Adrenal gland (tissue), 9 donors: ENCODE measurements at regions not wholly inside any gene's neighbourhood (a gene's known extent, or its start where the extent isn't known, plus 50 kb on each side); places are given as distances from the start of the nearest gene placed in this dataset.

Experiments
- DNase-seq, 7 donors: peaks; one replicate each; pipeline ENCODE4 v3.0.0-alpha.2; 2019 to 2020
- H3K27ac ChIP-seq, 5 donors: fragments of 200-600 bp; sonication (generic) in 4 of 5; 1 replicate in 3 of 5; 2 replicates in 2 of 5; pipeline versions ENCODE4 v1.5.1 to v1.8.0; 2016 to 2020; ENCODE audit warnings: mild to moderate bottlenecking in 1 of 5
- H3K27me3 ChIP-seq: fragments of 200-600 bp; 2 replicates; pipeline ENCODE4 v1.8.0; 2021
- H3K36me3 ChIP-seq, 2 donors: fragments of 200-600 bp; replicated peaks in 1 of 2; 1 replicate in 1 of 2; 2 replicates in 1 of 2; pipeline versions ENCODE4 v1.5.1 to v1.8.0; 2018 to 2022
- H3K4me1 ChIP-seq, 2 donors: fragments of 200-600 bp; replicated peaks in 1 of 2; 1 replicate in 1 of 2; 2 replicates in 1 of 2; pipeline versions ENCODE4 v1.5.1 to v1.8.0; 2018 to 2021
- H3K4me3 ChIP-seq, 4 donors: fragments of 200-600 bp; sonication (generic) in 3 of 4; one replicate each; pipeline ENCODE4 v1.5.1; 2016 to 2018
- H3K9me3 ChIP-seq, 3 donors: fragments of 200-600 bp; sonication (generic) in 1 of 3; replicated peaks in 1 of 3; 1 replicate in 2 of 3; 2 replicates in 1 of 3; pipeline versions ENCODE4 v1.5.1 to v1.8.0; 2016 to 2021
- CTCF ChIP-seq, 6 experiments: fragments of 450-650 bp in 4 of 6; fragments of 200-600 bp in 2 of 6; sonication (generic) in 1 of 6; IDR thresholded peaks; 1 replicate in 5 of 6; 2 replicates in 1 of 6; pipeline versions ENCODE4 v1.5.1 to v1.8.0; 2016 to 2021; ENCODE audit warnings: antibody characterized with exemption in 6 of 6, mild to moderate bottlenecking in 2 of 6, moderate library complexity in 1 of 6
- POLR2A ChIP-seq, 2 donors: fragments of 450-650 bp; IDR thresholded peaks; one replicate each; pipeline ENCODE4 v1.6.1; 2017; ENCODE audit warnings: antibody characterized with exemption in 2 of 2, mild to moderate bottlenecking in 2 of 2, moderate library complexity in 1 of 2
- WGBS, 4 donors: extraction: QIAGEN DNeasy Blood & Tissue Kit in 2 of 4; methylation state at CpG; one replicate each; pipeline versions ENCODE4 v1.1.5 to v1.1.7; 2013 to 2017; 5-methylcytosine and 5-hydroxymethylcytosine counted together
- intact Hi-C, 2 donors: fragments of 100-400 bp; cut with DNase I; formaldehyde crosslinking; loops; one replicate each; pipeline versions ENCODE4 v1.14.1 to v1.15.0; 2022 to 2023
- donor health status: healthy with polysubstance abuse.
- donor health status: Bipolar disorder and iron deficiency.
- donor health status: DM: yes; HTN: yes; CAD: no.
- donor health status: DM: no; HTN: no; CAD: no.
- donor health status: DM: no; HTN: no; CAD: no.

GRCh38 chr6:129778793-129779192, 68.8 kb upstream of the ARHGAP18 start:
- 0 to 94% (median 31%) methylated on average over 1 of the region's 1 CpG for WGBS, 4 donors
- DNase-seq = no peak
- no peak for TF ChIP-seq CTCF (IDR thresholded peaks at IDR 0.05)
- no peak for TF ChIP-seq POLR2A (IDR thresholded peaks at IDR 0.05)
- no peak overlapping the region for H3K27ac ChIP-seq
- no peaks in the 10 kb centered on the region for H3K36me3 ChIP-seq
- H3K4me3 ChIP-seq = no peak overlapping the region
- no peaks in the 10 kb centered on the region for H3K4me1 ChIP-seq
- H3K9me3 ChIP-seq = no peaks in the 10 kb centered on the region
- H3K27me3 ChIP-seq = no peaks in the 10 kb centered on the region
- intact Hi-C loops = loop anchor here in 1 of 2 donors (10.0 kb wide), 1 partner anchor 184 kb away; no protein-coding TSS in a partner anchor

GRCh38 chr6:129777371-129777770, 67.4 kb upstream of the ARHGAP18 start:
- Histone ChIP-seq H3K4me1 (no peaks in the 10 kb centered on the region), H3K9me3 (no peaks in the 10 kb centered on the region), H3K36me3 (no peaks in the 10 kb centered on the region), H3K27me3 (no peaks in the 10 kb centered on the region), H3K4me3 (no peak overlapping the region), H3K27ac (no peak overlapping the region)
- no peak for DNase-seq
- TF ChIP-seq POLR2A (IDR thresholded peaks at IDR 0.05) = no peak
- intact Hi-C loops = loop anchor here in 1 of 2 donors (10.0 kb wide), 1 partner anchor 183 kb away; no protein-coding TSS in a partner anchor

DNA sequence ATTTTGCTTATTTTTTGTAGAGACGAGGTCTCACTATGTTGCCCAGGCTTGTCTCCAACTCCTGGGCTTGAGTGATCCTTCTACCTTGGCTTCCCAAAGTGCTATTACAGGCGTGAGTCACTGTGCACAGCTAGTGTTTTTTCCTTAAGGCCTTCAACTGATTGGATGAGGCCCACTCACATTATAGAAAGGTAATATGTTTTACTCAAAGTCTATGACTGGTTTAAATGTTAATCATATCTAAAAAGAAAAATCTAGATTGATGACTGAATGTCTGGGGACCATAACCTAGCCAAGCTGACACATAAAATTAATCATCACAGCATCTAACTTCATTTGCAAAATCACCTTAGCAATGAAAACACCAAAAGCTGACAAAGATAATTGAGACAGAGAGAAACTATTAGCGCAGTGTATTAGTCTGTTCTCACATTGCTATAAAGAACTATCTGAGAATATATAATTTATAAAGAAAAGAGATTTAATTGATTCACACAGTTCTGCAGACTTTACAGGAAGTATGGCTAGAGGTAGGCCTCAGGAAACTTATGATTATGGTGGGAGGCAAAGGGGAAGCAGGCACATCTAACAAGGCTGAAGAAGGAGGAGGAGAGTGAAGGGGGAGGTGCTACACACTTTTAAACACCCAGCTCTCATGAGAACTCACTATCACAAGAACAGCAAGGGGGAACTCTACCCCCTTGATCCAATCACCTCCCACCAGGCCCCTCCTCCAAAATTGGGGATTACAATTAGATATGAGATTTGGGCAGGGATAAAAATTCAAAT, 66.8 kb upstream of the ARHGAP18 start:
- no peak overlapping the region for H3K4me3 ChIP-seq
- no peak overlapping the region for H3K27ac ChIP-seq
- no peak for DNase-seq
- H3K9me3 ChIP-seq = no peaks in the 10 kb centered on the region
- H3K4me1 ChIP-seq = no peaks in the 10 kb centered on the region
- 82 to 99% (median 92%) methylated on average over 3 of the region's 3 CpGs for WGBS, 4 donors
- TF ChIP-seq POLR2A (IDR thresholded peaks at IDR 0.05) (no peak), CTCF (IDR thresholded peaks at IDR 0.05) (no peak)
- no peaks in the 10 kb centered on the region for H3K27me3 ChIP-seq
- no peaks in the 10 kb centered on the region for H3K36me3 ChIP-seq
- intact Hi-C loops = loop anchor here in 1 of 2 donors (10.0 kb wide), 1 partner anchor 182 kb away; no protein-coding TSS in a partner anchor

DNA sequence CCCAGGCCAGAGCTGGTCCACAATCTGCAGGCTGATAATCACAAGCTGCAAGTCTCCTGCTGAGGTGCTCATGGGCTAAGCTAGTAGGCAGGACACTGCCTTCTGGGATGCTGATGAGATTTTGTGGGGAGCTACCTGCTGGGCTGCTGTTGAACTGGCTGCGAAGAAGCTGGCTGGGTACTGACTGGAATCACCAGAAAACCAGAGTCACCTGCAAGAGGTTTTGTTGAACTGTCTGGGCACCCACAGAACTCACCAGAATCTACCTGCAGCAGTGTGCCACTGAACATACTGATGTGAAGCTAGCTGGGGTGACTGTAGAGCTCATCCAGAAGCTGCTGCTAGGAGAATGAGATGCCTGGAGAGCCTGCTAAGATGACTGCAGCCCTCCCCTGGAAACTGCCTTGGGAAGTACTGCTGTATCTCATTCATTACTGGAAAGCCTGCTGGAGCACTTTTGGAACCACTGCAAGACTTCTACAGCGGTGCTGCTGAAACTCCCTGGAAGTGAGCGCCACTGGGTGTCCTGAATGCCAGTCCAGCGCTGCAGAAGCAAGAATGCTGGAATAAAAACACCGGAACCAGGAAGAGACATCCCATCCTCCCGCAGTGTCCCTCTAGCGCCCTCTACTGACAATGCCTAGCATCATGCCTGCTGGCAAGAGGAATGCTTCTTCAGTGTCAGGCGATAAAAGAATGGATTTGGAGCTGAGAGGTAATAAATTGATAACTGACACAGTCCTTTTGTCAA, 64.9 kb upstream of the ARHGAP18 start:
- no peak overlapping the region for H3K27ac ChIP-seq
- no peaks in the 10 kb centered on the region for H3K4me1 ChIP-seq
- H3K4me3 ChIP-seq = peak overlapping the region in 1 of 4 donors; percentile 39
- TF ChIP-seq POLR2A (IDR thresholded peaks at IDR 0.05) = no peak
- TF ChIP-seq CTCF (IDR thresholded peaks at IDR 0.05) = peak; percentile 86 to 99 (median 89)
- no peaks in the 10 kb centered on the region for H3K9me3 ChIP-seq
- 17 to 32% (median 26%) methylated on average over 5 to 8 of the region's 8 CpGs for WGBS, 4 donors
- H3K36me3 ChIP-seq = no peaks in the 10 kb centered on the region
- intact Hi-C loops = loop anchor here in 1 of 2 donors (10.0 kb wide), 1 partner anchor 180 kb away; no protein-coding TSS in a partner anchor
- no peaks in the 10 kb centered on the region for H3K27me3 ChIP-seq
- DNase-seq = peak; percentile 75 to 90 (median 84)
